Testis (tissue), 2 donors: ENCODE measurements at regions not wholly inside any gene's neighbourhood (a gene's known extent, or its start where the extent isn't known, plus 50 kb on each side); places are given as distances from the start of the nearest gene placed in this dataset.

Experiments used
- DNase-seq: peaks from one replicate; pipeline ENCODE4 v3.0.0-alpha.2; 2019
- H3K27ac ChIP-seq, 2 donors: fragments of 200-600 bp; sonication (generic); one replicate each; pipeline ENCODE4 v1.5.1; 2019
- H3K27me3 ChIP-seq: fragments of 200-600 bp; sonication (generic); one replicate; pipeline ENCODE4 v1.5.1; 2019
- H3K36me3 ChIP-seq: fragments of 200-600 bp; sonication (generic); one replicate; pipeline ENCODE4 v1.5.1; 2017; ENCODE audit warnings: low read depth; ENCODE audit errors: missing control alignments
- H3K4me1 ChIP-seq: fragments of 200-600 bp; sonication (generic); one replicate; pipeline ENCODE4 v1.5.1; 2019
- H3K4me3 ChIP-seq, 2 donors: fragments of 200-600 bp; sonication (generic); one replicate each; pipeline ENCODE4 v1.5.1; 2017 to 2019
- H3K9me3 ChIP-seq: fragments of 200-600 bp; sonication (generic); one replicate; pipeline ENCODE4 v1.5.1; 2017
- CTCF ChIP-seq, 3 experiments: fragments of 450-650 bp in 2 of 3; fragments of 200-600 bp in 1 of 3; sonication (generic) in 1 of 3; IDR thresholded peaks; one replicate each; pipeline ENCODE4 v1.5.1; 2016 to 2019; ENCODE audit warnings: antibody characterized with exemption in 3 of 3, mild to moderate bottlenecking in 2 of 3, moderate library complexity in 1 of 3
- POLR2A ChIP-seq: fragments of 450-650 bp; IDR thresholded peaks from one replicate; pipeline ENCODE4 v1.6.1; 2017; ENCODE audit warnings: antibody characterized with exemption, mild to moderate bottlenecking, moderate library complexity
- WGBS, 2 donors: methylation state at CpG; one replicate each; pipeline ENCODE4 v1.1.5; 2018; 5-methylcytosine and 5-hydroxymethylcytosine counted together
- intact Hi-C: fragments of 100-400 bp; cut with DNase I; formaldehyde crosslinking; loops from one replicate; pipeline ENCODE4 v1.15.1; 2023; ENCODE audit warnings: low total_unique reads

GRCh38 chr6:203661-204060 lies 88.6 kb upstream of the DUSP22 start:
- TF ChIP-seq CTCF (IDR thresholded peaks at IDR 0.05) (no peak), POLR2A (no peak)
- no peak overlapping the region for H3K4me3 ChIP-seq
- intact Hi-C loops: no loop called here
- WGBS, 2 donors: 87 to 91% methylated on average over 9 of the region's 9 CpGs
- no peaks in the 10 kb centered on the region for H3K36me3 ChIP-seq
- H3K9me3 ChIP-seq: no peaks in the 10 kb centered on the region
- DNase-seq: no peak
- no peaks in the 10 kb centered on the region for H3K27me3 ChIP-seq
- no peaks in the 10 kb centered on the region for H3K4me1 ChIP-seq
- no peak overlapping the region for H3K27ac ChIP-seq

GRCh38 chr6:206264-206663 lies 86.0 kb upstream of the DUSP22 start:
- TF ChIP-seq POLR2A: no peak
- no peak for TF ChIP-seq CTCF (IDR thresholded peaks at IDR 0.05)
- no peak for DNase-seq
- H3K9me3 ChIP-seq: no peaks in the 10 kb centered on the region
- no peaks in the 10 kb centered on the region for H3K27me3 ChIP-seq
- no peaks in the 10 kb centered on the region for H3K36me3 ChIP-seq
- WGBS, 2 donors: 89 to 93% methylated on average over 12 of the region's 12 CpGs
- H3K27ac ChIP-seq: no peak overlapping the region
- no peaks in the 10 kb centered on the region for H3K4me1 ChIP-seq
- H3K4me3 ChIP-seq: no peak overlapping the region
- intact Hi-C loops: no loop called here

- H3K9me3 ChIP-seq: no peaks in the 10 kb centered on the region
These were observed 83.9 kb upstream of the DUSP22 start for GRCh38 chr6:208364-208763.

GRCh38 chr6:208938-209337 lies 83.3 kb upstream of the DUSP22 start:
- no peak for DNase-seq

More at GRCh38 chr6:208364-208763, 83.9 kb upstream of the DUSP22 start:
- H3K4me3 ChIP-seq: no peak overlapping the region
- 84 to 90% methylated on average over 12 of the region's 12 CpGs for WGBS, 2 donors
- no peaks in the 10 kb centered on the region for H3K4me1 ChIP-seq
- H3K27ac ChIP-seq: no peak overlapping the region
- intact Hi-C loops: no loop called here
- no peaks in the 10 kb centered on the region for H3K36me3 ChIP-seq
- no peak for DNase-seq
- H3K27me3 ChIP-seq: no peaks in the 10 kb centered on the region
- TF ChIP-seq POLR2A: no peak
- no peak for TF ChIP-seq CTCF (IDR thresholded peaks at IDR 0.05)

More at GRCh38 chr6:208938-209337, 83.3 kb upstream of the DUSP22 start:
- intact Hi-C loops: no loop called here
- Histone ChIP-seq H3K4me1 (no peaks in the 10 kb centered on the region), H3K9me3 (no peaks in the 10 kb centered on the region), H3K27me3 (no peaks in the 10 kb centered on the region), H3K4me3 (no peak overlapping the region), H3K27ac (no peak overlapping the region), H3K36me3 (no peaks in the 10 kb centered on the region)
- 64 to 76% methylated on average over 7 of the region's 7 CpGs for WGBS, 2 donors
- TF ChIP-seq CTCF (IDR thresholded peaks at IDR 0.05): no peak
- TF ChIP-seq POLR2A: no peak
